ENCODE measurements at regions not wholly inside any gene's neighbourhood (a gene's known extent, or its start where the extent isn't known, plus 50 kb on each side); places are given as distances from the start of the nearest gene placed in this dataset.

- 27% methylated on average over 4 of the region's 4 CpGs for WGBS
- H3K36me3 ChIP-seq, result no peaks in the 10 kb centered on the region
- TF ChIP-seq EP300 (IDR thresholded peaks at IDR 0.05) (no peak), POLR2A (IDR thresholded peaks at IDR 0.05) (no peak), POLR2AphosphoS5 (IDR thresholded peaks at IDR 0.05) (no peak), CTCF (IDR thresholded peaks at IDR 0.05) (no peak)
- no peaks in the 10 kb centered on the region for H3K27me3 ChIP-seq
- no peak overlapping the region for H3K4me3 ChIP-seq
- H3K4me1 ChIP-seq, result no peaks in the 10 kb centered on the region
- H3K9me3 ChIP-seq, result no peaks in the 10 kb centered on the region
- DNase-seq (ENCODE audit: low spot score in 2 of 2), result no peak
- no peak overlapping the region for H3K27ac ChIP-seq
Observed at GRCh38 chrX:8089141-8089540, 81.9 kb downstream of the VCX2 start.

- no peaks in the 10 kb centered on the region for H3K4me1 ChIP-seq
- WGBS, result 24% methylated on average over 4 of the region's 4 CpGs
- no peaks in the 10 kb centered on the region for H3K27me3 ChIP-seq
- H3K4me3 ChIP-seq, result no peak overlapping the region
- no peak overlapping the region for H3K27ac ChIP-seq
- no peak for TF ChIP-seq POLR2AphosphoS5 (IDR thresholded peaks at IDR 0.05)
- TF ChIP-seq CTCF (IDR thresholded peaks at IDR 0.05), result no peak
- TF ChIP-seq POLR2A (IDR thresholded peaks at IDR 0.05), result no peak
- TF ChIP-seq EP300 (IDR thresholded peaks at IDR 0.05), result no peak
- no peak for DNase-seq (ENCODE audit: low spot score in 2 of 2)
- H3K36me3 ChIP-seq, result no peaks in the 10 kb centered on the region
- no peaks in the 10 kb centered on the region for H3K9me3 ChIP-seq
Observed at GRCh38 chrX:8084006-8084405, 87.1 kb downstream of the VCX2 start.

GRCh38 chrX:8083286-8083685 is 87.8 kb downstream of the VCX2 start:
- Histone ChIP-seq H3K27me3 (no peaks in the 10 kb centered on the region), H3K4me3 (no peak overlapping the region), H3K36me3 (no peaks in the 10 kb centered on the region), H3K27ac (no peak overlapping the region), H3K4me1 (no peaks in the 10 kb centered on the region), H3K9me3 (no peaks in the 10 kb centered on the region)
- TF ChIP-seq EP300 (IDR thresholded peaks at IDR 0.05) (no peak), POLR2A (IDR thresholded peaks at IDR 0.05) (no peak), POLR2AphosphoS5 (IDR thresholded peaks at IDR 0.05) (no peak), CTCF (IDR thresholded peaks at IDR 0.05) (no peak)
- 59% methylated on average over 3 of the region's 3 CpGs for WGBS
- no peak for DNase-seq (ENCODE audit: low spot score in 2 of 2)

- Histone ChIP-seq H3K9me3 (no peaks in the 10 kb centered on the region), H3K4me3 (no peak overlapping the region), H3K27ac (no peak overlapping the region), H3K27me3 (no peaks in the 10 kb centered on the region), H3K4me1 (no peaks in the 10 kb centered on the region), H3K36me3 (no peaks in the 10 kb centered on the region)
- DNase-seq (ENCODE audit: low spot score in 2 of 2), result no peak
- TF ChIP-seq POLR2A (IDR thresholded peaks at IDR 0.05), result no peak
- no peak for TF ChIP-seq POLR2AphosphoS5 (IDR thresholded peaks at IDR 0.05)
- TF ChIP-seq CTCF (IDR thresholded peaks at IDR 0.05), result no peak
- no peak for TF ChIP-seq EP300 (IDR thresholded peaks at IDR 0.05)
Observed at GRCh38 chrX:8075636-8076035, 95.4 kb downstream of the VCX2 start.

- 56% methylated on average over 8 of the region's 8 CpGs for WGBS
- DNase-seq (ENCODE audit: low spot score in 2 of 2), result no peak
Observed at GRCh38 chrX:8067754-8068462, 103.2 kb downstream of the VCX2 start.

More at GRCh38 chrX:8067754-8068462, 103.2 kb downstream of the VCX2 start:
- H3K27ac ChIP-seq, result no peak overlapping the region
- no peak for TF ChIP-seq EP300 (IDR thresholded peaks at IDR 0.05)
- no peak for TF ChIP-seq POLR2AphosphoS5 (IDR thresholded peaks at IDR 0.05)
- TF ChIP-seq POLR2A (IDR thresholded peaks at IDR 0.05), result no peak
- no peak for TF ChIP-seq CTCF (IDR thresholded peaks at IDR 0.05)
- no peaks in the 10 kb centered on the region for H3K36me3 ChIP-seq
- H3K9me3 ChIP-seq, result no peaks in the 10 kb centered on the region
- no peak overlapping the region for H3K4me3 ChIP-seq
- H3K4me1 ChIP-seq, result no peaks in the 10 kb centered on the region
- no peaks in the 10 kb centered on the region for H3K27me3 ChIP-seq

All from suprapubic skin (tissue), 4 donors.